Activated T-cell treated with anti-CD3 and anti-CD28 coated beads for 24 hours (primary cell): ENCODE measurements at regions not wholly inside any gene's neighbourhood (a gene's known extent, or its start where the extent isn't known, plus 50 kb on each side); places are given as distances from the start of the nearest gene placed in this dataset.

Experiments used
- DNase-seq: peaks from one replicate; pipeline ENCODE4 v3.0.0-alpha.2; 2020; ENCODE audit warnings: low read depth

- DNase-seq, result no peak
These were observed 102.2 kb upstream of the IL6 start for GRCh38 chr7:22624781-22625180.

- no peak for DNase-seq
These were observed 104.7 kb upstream of the IL6 start for GRCh38 chr7:22622116-22622785.

- DNase-seq, result no peak
These were observed 108.5 kb upstream of the IL6 start for GRCh38 chr7:22618528-22618927.

- no peak for DNase-seq
These were observed 109.8 kb upstream of the IL6 start for GRCh38 chr7:22617166-22617565.

- no peak for DNase-seq
These were observed 113.5 kb upstream of the IL6 start for GRCh38 chr7:22613496-22613895.

GRCh38 chr7:22612776-22613175, 112.8 kb upstream of the STEAP1B start:
- DNase-seq, result no peak

GRCh38 chr7:22611758-22612079, 111.7 kb upstream of the STEAP1B start:
- no peak for DNase-seq

- no peak for DNase-seq
These were observed 111.2 kb upstream of the STEAP1B start for GRCh38 chr7:22610951-22611757.

GRCh38 chr7:22610263-22610662, 110.3 kb upstream of the STEAP1B start:
- DNase-seq, result no peak

- DNase-seq, result no peak
These were observed 107.2 kb upstream of the STEAP1B start for GRCh38 chr7:22607180-22607579.

GRCh38 chr7:22604246-22604645, 104.3 kb upstream of the STEAP1B start:
- no peak for DNase-seq

- no peak for DNase-seq
These were observed 102.0 kb upstream of the STEAP1B start for GRCh38 chr7:22601812-22602565.

- no peak for DNase-seq
These were observed 101.4 kb upstream of the STEAP1B start for GRCh38 chr7:22601408-22601807.

- DNase-seq, result no peak
These were observed 101.0 kb upstream of the STEAP1B start for GRCh38 chr7:22601003-22601402.

- no peak for DNase-seq
These were observed 98.4 kb upstream of the STEAP1B start for GRCh38 chr7:22598318-22598920.

- DNase-seq, result no peak
These were observed 97.9 kb upstream of the STEAP1B start for GRCh38 chr7:22597844-22598243.

- no peak for DNase-seq
These were observed 96.9 kb upstream of the STEAP1B start for GRCh38 chr7:22596763-22597400.

- no peak for DNase-seq
These were observed 94.0 kb upstream of the STEAP1B start for GRCh38 chr7:22594020-22594419.

- no peak for DNase-seq
These were observed 91.3 kb upstream of the STEAP1B start for GRCh38 chr7:22591271-22591670.

- no peak for DNase-seq
These were observed 89.7 kb upstream of the STEAP1B start for GRCh38 chr7:22589641-22590201.

GRCh38 chr7:22588351-22588750, 88.4 kb upstream of the STEAP1B start:
- no peak for DNase-seq

- no peak for DNase-seq
These were observed 87.3 kb upstream of the STEAP1B start for GRCh38 chr7:22587322-22587721.
